ENCODE measurements at regions not wholly inside any gene's neighbourhood (a gene's known extent, or its start where the extent isn't known, plus 50 kb on each side); places are given as distances from the start of the nearest gene placed in this dataset.

GRCh38 chr13:57829496-57829895, 198.0 kb downstream of the PCDH17 start:
- no peak for DNase-seq
- no peaks in the 10 kb centered on the region for H3K36me3 Mint-ChIP-seq (ENCODE audit: insufficient read depth, unreplicated experiment)
- no TSS peak for BruUV-seq (replicated peaks)
- CTCF ChIA-PET: no interaction called here
- no peaks in the 10 kb centered on the region for H3K4me1 Mint-ChIP-seq (ENCODE audit: low read depth, unreplicated experiment)
- no peak overlapping the region for H3K27ac Mint-ChIP-seq (ENCODE audit: unreplicated experiment)
- H3K27me3 Mint-ChIP-seq (ENCODE audit: unreplicated experiment): no peaks in the 10 kb centered on the region
- TF ChIP-seq, protein P1, sequence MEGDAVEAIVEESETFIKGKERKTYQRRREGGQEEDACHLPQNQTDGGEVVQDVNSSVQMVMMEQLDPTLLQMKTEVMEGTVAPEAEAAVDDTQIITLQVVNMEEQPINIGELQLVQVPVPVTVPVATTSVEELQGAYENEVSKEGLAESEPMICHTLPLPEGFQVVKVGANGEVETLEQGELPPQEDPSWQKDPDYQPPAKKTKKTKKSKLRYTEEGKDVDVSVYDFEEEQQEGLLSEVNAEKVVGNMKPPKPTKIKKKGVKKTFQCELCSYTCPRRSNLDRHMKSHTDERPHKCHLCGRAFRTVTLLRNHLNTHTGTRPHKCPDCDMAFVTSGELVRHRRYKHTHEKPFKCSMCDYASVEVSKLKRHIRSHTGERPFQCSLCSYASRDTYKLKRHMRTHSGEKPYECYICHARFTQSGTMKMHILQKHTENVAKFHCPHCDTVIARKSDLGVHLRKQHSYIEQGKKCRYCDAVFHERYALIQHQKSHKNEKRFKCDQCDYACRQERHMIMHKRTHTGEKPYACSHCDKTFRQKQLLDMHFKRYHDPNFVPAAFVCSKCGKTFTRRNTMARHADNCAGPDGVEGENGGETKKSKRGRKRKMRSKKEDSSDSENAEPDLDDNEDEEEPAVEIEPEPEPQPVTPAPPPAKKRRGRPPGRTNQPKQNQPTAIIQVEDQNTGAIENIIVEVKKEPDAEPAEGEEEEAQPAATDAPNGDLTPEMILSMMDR (IDR thresholded peaks at IDR 0.05; ENCODE audit: unreplicated experiment): no peak
- H3K4me3 Mint-ChIP-seq (ENCODE audit: low read depth, unreplicated experiment): no peak overlapping the region
- intact Hi-C loops (cut with micrococcal nuclease; ENCODE audit: unreplicated experiment): no loop called here
- no peaks in the 10 kb centered on the region for H3K9me3 Mint-ChIP-seq (ENCODE audit: low read depth, unreplicated experiment)

- no TSS peak for BruUV-seq (replicated peaks)
- Mint-ChIP-seq H3K36me3 (ENCODE audit: insufficient read depth, unreplicated experiment) (no peaks in the 10 kb centered on the region), H3K27me3 (ENCODE audit: unreplicated experiment) (no peaks in the 10 kb centered on the region), H3K9me3 (ENCODE audit: low read depth, unreplicated experiment) (no peaks in the 10 kb centered on the region), H3K27ac (ENCODE audit: unreplicated experiment) (no peak overlapping the region), H3K4me3 (ENCODE audit: low read depth, unreplicated experiment) (no peak overlapping the region), H3K4me1 (ENCODE audit: low read depth, unreplicated experiment) (no peaks in the 10 kb centered on the region)
- DNase-seq: no peak
- TF ChIP-seq, protein P1 (IDR thresholded peaks at IDR 0.05; ENCODE audit: unreplicated experiment): no peak
- intact Hi-C loops (cut with micrococcal nuclease; ENCODE audit: unreplicated experiment): no loop called here
- CTCF ChIA-PET: no interaction called here
Measured at GRCh38 chr13:57832187-57832586, 200.6 kb downstream of the PCDH17 start.

DNA sequence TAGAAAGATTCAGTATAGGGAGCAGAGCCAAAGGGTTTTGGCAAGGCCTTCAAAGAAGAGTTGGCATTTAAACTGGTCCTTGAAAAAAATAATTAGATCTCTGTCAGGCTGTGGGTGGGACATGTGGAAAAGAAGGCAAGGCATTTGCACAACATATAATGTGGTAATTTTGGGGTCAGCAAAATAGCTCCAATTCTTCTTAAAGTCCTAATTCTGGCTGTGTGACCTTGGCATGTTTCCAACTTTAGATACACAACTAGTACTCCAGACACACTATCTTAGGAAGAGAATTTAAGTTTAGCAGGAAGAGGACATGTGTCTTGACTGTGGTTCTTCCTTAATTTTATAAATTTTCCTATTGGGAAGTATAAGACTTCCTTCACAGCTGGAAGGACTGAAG, 206.3 kb downstream of the PCDH17 start:
- Mint-ChIP-seq H3K4me1 (ENCODE audit: low read depth, unreplicated experiment) (no peaks in the 10 kb centered on the region), H3K27me3 (ENCODE audit: unreplicated experiment) (no peaks in the 10 kb centered on the region), H3K27ac (ENCODE audit: unreplicated experiment) (no peak overlapping the region), H3K36me3 (ENCODE audit: insufficient read depth, unreplicated experiment) (no peaks in the 10 kb centered on the region), H3K9me3 (ENCODE audit: low read depth, unreplicated experiment) (peaks cover 2% of the 10 kb centered on the region), H3K4me3 (ENCODE audit: low read depth, unreplicated experiment) (no peak overlapping the region)
- TF ChIP-seq, protein P1 (IDR thresholded peaks at IDR 0.05; ENCODE audit: unreplicated experiment): no peak
- DNase-seq: no peak
- intact Hi-C loops (cut with micrococcal nuclease; ENCODE audit: unreplicated experiment): no loop called here
- CTCF ChIA-PET: no interaction called here
- BruUV-seq (replicated peaks): no TSS peak

GRCh38 chr13:57843521-57843920, 212.0 kb downstream of the PCDH17 start:
- H3K36me3 Mint-ChIP-seq (ENCODE audit: insufficient read depth, unreplicated experiment): no peaks in the 10 kb centered on the region
- CTCF ChIA-PET: no interaction called here
- intact Hi-C loops (cut with micrococcal nuclease; ENCODE audit: unreplicated experiment): no loop called here
- TF ChIP-seq, protein P1 (IDR thresholded peaks at IDR 0.05; ENCODE audit: unreplicated experiment): no peak
- H3K4me1 Mint-ChIP-seq (ENCODE audit: low read depth, unreplicated experiment): no peaks in the 10 kb centered on the region
- DNase-seq: no peak
- no peak overlapping the region for H3K4me3 Mint-ChIP-seq (ENCODE audit: low read depth, unreplicated experiment)
- H3K9me3 Mint-ChIP-seq (ENCODE audit: low read depth, unreplicated experiment): peaks cover 2% of the 10 kb centered on the region
- H3K27me3 Mint-ChIP-seq (ENCODE audit: unreplicated experiment): no peaks in the 10 kb centered on the region
- no TSS peak for BruUV-seq (replicated peaks)
- no peak overlapping the region for H3K27ac Mint-ChIP-seq (ENCODE audit: unreplicated experiment)
